GM21390 (cell line): ENCODE measurements at regions not wholly inside any gene's neighbourhood (a gene's known extent, or its start where the extent isn't known, plus 50 kb on each side); places are given as distances from the start of the nearest gene placed in this dataset.

ENCODE experiments used
- ATAC-seq: cut with Tn5 transposase; IDR thresholded peaks from one replicate; pipeline ENCODE4 v1.9.1; 2021; ENCODE audit not compliant: unreplicated experiment

DNA sequence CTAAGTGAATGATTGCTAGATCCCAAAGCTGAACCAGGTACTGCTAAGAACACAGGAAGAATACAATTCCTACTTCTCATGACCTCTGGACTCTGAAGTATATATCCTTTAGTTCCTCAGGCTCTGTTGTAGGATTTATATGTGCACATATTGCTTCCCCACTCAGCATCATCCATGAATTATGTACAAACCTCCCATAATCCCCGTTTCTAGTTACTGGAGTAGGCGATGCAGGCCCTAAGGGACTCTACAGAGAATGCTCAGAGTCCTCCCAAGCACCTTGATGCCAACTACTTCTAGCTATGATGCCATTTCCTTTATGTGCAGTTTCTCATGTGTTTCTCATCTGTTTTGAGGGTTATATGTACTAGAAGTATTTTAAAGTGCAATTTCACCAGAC is 154.9 kb upstream of the EPHA7 start:
- ATAC-seq, result no peak

DNA sequence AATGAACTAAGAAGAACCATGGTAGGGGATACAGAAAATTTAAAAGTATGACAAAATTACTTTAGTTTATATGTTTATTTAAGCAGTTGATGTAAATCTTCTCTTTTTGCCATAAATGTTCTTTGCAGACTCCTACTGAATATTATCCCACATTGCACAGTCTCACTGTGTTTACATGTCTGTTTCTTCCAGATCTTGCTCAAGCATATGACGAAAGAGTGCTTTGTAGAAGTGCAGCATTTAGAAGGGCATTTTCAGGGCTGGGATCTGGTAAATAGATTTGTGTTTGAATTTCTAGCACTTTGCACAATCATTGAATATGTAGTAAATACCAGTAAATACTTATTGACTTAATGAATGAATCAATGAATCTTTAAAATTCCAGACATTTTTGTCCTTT is 152.0 kb upstream of the EPHA7 start:
- no peak for ATAC-seq

DNA sequence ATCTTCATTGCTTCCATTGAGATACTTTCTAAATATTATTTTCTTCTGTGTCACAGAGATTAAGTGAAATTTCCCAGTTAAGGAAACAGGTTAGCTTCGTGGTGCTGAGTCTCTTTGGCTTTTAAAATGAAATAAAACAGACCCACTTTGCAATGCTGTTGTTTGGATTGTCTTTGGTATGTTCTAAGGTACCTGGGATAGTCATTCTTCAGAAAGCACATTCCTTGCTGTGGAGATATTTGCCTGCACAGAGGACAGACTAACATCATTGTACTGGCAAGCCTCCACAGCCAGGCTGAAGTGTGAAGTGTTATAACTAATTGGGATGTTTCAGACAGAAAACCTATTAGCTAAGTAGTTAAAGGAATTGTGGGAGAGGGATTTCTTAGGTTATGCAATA is 148.8 kb upstream of the EPHA7 start:
- ATAC-seq, result no peak

DNA sequence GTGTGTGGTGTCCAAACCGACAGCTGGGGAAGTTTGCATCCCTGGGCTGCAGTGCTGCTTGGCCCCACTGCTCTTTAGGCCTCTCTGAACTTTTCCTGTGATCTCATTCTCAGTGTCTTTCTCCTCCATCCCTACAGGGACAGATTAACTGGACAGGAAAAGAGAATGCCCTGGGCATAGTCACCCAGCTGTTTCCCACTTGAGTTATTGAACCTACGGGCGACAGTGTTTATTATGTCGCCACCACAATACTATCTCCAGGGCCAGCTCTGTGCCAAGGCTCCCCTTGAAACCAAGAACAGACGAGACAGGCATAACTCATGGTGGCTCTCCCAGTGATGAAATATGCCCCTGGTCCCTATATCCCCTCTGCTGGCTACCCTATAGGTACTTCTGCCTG is 147.8 kb upstream of the EPHA7 start:
- no peak for ATAC-seq

DNA sequence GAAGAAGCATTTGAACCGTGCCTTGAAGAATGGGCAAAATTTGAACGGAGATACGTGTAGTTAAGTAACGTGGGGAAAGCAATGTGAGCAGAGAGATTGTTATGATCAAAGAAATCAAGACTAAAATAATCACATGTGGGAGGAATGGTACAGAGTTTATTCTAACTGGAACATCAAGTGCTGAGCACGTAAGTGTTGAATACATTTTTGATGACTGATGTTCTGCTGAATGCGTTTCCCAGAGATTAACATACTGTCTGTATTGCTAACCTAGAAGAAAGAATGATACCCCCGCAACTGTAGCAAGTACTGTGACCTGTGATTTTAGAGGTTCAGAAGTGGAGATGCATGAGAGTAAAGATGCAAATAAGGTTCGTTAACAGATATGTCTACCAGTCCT is 146.9 kb upstream of the EPHA7 start:
- ATAC-seq, result no peak

DNA sequence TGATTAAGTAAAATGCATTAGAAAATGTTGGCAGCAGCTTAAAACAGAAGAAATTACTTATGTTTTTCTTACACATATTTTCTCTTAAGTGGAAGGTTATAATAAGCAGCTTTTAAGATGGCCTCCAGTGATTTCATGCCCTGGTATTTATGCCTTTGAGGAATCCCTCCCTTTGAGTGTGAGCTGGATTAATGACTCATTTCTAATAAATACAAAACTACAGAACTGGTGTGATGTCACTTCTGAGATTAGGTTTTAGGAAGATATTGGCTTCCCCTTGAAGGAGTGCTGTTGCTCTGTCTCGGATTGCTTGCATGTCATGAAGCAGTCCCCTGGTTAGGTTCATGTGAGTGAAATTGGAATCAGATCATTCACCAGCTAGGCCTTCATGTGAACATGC is 143.2 kb upstream of the EPHA7 start:
- ATAC-seq, result no peak

DNA sequence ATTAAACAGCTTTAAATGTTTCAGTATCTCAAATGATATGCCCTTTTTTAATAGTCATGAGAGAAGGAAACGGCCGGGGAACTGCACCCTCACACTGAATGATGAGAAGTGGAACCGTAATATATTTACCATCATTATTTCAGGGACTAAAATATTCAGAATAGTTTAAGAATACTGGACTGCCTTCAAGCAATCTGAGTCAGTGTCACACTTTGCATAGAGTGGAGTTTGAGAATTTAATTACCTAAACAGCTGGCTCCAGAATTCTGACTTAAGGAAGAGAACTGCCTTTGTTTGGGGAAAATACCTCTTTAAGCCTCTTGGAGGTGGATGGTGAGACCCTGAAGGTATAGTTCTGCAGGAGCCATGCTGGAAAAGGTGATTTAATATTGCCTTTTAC is 135.9 kb upstream of the EPHA7 start:
- no peak for ATAC-seq

DNA sequence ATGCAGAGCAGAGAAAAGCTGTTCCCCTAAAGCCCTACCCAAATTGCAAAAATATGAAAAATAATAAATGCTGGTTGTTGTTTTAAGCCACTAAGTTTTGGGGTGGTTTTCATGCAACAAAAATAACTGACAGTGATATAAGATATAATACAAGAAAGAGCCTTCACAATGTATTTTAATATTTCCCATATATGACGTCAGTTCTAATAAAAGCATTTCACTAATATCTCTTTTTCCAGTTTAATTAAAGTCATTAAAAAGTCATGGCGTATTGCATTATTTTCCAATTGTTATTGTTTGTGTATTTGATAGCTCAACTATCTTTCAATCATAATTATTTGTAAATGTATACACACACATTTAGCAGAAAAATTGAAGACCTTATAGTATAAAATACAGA is 134.7 kb upstream of the EPHA7 start:
- ATAC-seq, result no peak

DNA sequence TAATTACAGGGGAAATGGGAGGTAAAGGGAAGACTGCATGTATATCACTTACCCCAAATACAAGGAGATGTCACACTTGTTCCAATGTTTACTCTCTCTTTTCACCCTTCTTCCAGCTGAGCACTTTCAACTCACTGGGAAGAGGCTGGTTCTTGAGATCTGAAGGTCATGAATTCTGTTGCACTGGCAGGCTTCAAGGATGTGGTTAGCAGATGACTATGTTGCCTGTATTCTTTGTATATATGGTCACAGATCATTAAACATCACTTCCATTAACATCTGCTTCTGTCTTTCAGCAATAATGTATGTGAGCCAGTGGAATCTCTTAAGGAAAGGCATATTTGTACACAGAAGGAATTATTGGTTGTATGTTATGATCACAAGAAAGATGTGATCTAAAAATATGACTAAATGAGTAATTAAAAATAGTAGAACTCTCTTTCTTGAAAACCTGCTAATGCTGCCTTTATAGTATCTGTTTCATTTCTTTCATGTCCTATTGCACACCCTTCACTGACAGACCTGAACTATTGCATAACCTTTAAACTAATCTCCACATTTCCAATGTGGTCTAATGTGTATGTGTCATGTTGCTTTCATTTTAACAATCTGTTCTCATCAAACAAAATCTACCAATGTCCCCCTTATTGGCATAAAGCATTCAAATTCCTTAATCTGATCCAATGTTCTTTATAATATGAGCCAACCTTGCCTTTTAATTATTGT is 131.4 kb upstream of the EPHA7 start:
- no peak for ATAC-seq

DNA sequence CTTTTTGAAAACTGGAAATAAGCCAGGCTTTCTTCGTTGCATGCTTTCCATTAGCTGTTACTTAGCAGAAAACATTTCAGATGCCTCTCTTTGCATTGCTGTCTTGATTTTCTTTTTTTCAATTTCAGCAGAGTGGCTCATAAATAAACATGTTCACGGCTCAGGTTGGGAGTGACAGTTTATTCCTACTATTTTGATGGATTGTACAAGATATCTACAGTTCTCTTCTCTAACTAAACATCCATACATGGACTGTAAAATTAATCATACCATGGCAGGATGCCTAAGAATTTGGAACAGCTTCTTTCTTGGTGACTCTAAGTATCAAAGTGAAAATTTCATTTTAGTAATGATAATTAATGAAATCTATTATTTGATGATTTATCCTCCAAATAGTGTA is 130.5 kb upstream of the EPHA7 start:
- ATAC-seq, result no peak

DNA sequence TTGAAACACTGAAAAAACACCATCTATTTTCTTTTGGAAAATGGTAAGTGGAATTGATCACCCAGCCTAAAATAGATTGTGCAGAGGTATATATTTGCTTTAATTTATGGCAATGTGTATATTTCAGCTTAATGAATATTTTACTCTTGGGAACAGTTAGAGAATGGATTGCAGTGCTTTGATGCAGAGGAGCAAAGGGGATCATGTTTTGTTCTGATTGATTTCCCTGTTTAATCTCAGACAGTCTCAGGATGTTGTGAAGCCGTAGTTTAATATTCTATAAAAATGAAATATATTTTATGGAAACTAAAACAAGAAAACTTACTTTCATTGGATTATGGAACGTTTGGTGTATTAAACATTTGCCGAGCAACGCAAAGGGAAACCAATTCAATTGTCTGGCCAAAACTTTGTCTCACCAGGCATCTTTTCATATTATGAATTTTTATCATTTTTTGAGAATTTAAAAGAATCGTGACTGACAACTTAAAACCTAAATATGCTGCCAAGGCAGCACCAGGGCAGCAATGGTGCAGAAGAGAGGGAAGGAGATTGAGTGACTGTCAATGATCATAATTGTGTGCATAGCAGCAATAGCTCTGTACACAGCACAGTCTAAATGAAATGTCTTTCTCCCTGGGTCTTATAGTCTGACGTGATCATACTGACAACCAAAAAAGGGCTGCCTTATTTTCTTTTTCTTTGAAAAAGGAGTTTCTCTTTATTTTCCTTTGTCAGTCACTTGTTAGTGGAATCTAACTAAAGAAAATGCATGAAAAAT is 105.5 kb upstream of the EPHA7 start:
- no peak for ATAC-seq

DNA sequence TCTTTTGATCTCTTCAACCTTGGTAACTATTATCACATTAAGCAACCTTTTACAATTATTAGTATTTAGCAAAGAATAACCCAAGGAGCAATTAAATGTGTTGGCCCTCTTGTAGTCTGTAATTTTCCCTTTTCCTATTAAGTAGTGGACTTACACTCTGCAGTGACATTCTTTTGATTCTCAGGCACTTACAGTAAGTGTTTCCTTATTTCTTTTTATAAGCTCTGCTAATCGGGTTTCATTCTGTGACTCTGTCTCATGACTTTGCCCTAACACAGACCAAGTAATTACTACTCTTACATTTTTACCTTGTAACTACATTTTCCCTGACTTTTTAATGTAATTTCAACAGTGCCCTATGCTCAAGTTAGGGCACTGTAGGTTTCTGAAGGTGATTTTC is 104.0 kb upstream of the EPHA7 start:
- ATAC-seq, result no peak

DNA sequence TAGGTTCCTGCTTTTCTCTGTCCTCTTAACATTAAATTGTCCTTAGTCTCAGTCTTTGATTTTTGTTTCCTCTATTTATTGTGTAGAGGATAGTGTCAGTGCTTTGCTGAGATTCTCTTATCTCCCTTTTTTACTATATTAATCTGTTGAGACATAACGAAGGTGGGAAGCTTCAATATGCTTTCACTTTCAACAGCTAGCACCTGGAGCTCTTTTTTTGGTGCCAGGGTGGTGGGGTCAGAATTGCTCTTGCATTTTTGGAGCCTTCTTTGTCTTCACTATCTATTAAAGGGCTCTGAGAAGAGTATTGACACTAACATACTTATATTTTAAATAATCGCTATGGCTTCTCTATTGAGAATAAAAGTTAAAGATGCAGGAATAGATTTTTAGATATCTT is 97.1 kb upstream of the EPHA7 start:
- ATAC-seq, result no peak

DNA sequence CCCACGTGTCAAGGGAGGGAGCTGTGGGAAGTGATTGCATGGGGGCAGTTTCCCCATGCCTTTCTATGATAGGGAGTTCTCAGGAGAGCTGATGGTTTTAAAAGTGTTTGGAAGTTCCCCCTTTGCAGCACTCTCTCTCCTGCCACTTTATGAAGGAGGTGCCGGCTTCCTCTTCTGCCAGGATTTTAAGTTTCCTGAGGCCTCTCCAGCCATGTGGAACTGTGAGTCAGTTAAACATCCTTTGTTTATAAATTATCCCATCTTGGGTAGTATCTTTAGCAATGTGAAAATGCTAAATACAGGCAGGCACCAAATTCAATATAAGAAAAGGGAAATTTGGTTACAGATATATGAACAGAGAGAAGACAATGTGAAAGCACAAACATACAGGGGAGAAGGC is 96.4 kb upstream of the EPHA7 start:
- ATAC-seq, result no peak

DNA sequence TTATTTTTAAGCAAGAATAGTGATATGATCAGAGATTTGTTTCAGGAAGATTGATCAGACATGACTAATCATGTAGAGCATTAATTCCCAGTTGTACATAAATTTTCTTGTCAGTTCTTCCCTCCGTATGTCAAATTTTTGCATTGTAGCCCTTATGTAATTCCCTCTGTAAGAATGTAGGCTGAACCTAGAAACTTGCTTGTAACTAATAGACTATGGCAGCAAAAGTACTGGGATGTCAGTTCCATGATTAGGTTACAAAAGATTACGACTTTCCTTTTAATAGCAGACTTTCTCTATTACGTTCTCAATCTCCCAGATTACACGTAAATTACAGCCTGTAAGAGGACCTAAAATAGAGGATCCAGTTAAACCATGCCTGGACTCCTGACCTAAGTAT is 79.4 kb upstream of the EPHA7 start:
- ATAC-seq, result no peak

DNA sequence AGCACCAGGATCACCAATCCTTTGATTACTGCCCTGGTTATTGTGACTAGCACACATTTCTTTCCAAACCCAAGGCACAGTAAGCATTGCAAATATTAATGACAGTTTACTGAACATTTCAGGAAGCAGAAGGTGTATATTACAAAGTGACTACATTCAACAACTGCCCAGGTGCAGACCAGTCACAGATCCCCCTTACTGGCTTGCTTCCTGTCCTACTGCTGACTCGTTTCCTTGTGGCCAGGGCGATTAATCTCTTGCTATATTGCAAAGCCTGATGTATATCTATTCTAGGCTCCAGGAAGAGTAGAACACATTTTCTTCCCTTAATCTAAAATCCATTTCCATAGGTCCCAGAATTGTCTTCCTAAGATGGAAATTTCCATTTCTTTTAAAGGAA is 77.2 kb upstream of the EPHA7 start:
- no peak for ATAC-seq

DNA sequence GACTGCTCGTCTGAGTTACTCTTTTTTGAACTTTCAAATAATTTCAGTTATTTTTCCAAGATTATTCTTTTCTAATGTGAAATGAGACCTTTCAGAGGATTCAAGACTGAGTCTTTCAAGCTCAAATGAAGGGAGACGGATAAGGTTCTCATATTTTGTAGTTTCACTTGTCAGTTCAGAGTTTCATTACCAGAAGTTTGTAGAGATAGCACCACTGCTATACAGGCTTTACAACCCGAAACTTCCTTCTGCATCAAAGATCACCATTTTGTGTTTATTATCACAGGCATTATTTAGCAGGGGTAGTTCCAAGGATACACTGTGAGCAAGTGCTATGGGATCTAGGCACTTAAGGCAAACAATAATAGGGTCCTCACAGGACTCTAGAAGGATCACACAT is 74.7 kb upstream of the EPHA7 start:
- ATAC-seq, result no peak

DNA sequence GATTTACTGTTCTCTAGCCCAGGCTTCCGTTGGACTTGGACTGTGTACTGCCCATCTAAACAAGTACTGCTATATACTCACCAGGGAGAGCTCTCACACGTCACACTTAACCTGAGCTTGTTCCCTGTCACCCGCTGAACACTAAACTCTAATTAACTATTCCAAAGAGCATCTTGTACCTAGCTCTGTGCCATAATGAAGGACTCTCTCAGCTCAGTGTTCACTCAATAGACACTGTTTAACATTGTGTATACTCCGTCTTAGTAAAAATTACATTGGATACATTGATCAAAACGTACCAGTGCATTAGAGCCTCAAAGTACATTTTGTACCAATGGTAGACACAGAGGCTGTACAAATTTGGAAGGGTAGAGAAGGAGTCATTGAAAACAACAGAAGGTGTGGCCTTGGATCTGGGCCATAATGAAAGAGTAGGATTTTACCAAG is 55.4 kb upstream of the EPHA7 start:
- ATAC-seq, result no peak

DNA sequence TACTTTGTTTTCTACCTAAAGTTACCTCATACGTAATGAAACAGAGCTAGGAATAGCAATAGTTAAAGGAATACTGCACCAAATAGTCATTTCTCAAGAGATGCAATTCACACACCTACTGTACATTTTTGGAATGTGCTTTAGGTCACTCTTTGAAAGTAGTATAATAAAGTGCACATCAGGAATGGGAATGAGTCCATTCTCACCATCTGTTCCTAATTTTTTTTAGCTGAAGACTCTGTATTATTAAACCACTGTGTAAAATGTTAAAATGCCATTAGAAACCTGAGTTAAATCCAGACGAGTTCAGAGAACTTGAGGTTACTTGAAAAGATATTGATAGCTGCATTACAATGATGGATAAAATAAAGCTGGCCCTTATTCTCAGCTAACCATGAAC is 51.9 kb upstream of the EPHA7 start:
- ATAC-seq, result no peak
